COLO668 (cell line): ENCODE measurements at regions not wholly inside any gene's neighbourhood (a gene's known extent, or its start where the extent isn't known, plus 50 kb on each side); places are given as distances from the start of the nearest gene placed in this dataset.

Experiments used
- DNase-seq: peaks from one replicate; lab custom pipeline; 2025; ENCODE audit not compliant: unreplicated experiment; lab: John Stamatoyannopoulos, UW

DNA sequence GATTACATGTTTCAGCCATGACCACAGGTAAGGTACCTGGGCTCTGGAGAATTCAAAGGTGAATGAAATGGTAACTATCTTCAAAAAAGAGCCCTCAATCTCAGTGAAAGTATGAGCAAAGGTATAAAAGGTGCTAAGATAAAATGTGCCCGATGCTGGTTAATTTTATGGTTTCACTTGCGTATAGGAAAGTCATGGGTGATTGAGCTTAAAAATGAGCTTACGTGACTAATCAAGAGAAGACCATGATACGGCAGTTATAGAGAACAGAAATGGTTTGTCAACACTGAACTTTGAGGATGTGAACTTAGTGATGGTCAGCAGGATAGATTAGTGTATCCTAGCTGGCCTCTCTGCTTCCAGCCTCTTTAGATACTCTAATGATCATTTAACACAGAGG lies 320.1 kb downstream of the DEPDC1B start:
- DNase-seq = no peak

DNA sequence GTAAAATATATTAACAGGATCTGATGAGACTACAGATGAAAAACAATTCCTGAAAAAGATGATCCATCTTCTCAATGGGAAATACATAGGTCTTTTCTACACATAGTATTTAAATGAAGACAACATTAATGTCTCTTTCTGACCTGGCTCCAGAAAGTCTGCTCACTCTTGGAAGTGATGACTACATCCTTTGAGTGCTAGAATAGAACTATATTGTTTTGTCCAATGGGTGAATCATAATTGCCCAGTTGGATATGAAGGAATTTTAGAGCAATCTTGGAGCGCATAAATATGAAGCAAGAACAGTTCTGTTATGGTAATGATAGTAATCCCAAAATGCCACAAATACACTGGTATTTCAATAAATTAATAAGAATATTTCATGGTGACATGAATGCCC lies 322.1 kb downstream of the DEPDC1B start:
- no peak for DNase-seq

DNA sequence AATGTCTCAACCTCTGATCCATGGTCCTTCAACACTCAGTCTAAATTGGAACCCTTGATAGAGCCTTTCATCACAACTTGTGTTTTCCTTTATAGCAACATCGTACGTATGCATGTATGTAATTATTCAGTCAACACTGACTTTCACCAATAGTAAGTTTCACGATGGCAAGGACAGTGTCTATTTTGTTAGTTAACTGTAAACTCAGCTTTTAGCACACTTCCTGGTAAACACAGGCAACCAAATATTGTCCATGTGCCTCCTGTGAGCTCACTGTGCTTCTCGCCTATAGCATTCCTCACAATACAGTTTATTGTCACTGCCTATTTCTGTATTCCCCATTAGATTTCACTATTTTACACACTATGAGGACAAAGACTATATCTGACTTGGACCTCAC lies 323.1 kb downstream of the DEPDC1B start:
- no peak for DNase-seq

DNA sequence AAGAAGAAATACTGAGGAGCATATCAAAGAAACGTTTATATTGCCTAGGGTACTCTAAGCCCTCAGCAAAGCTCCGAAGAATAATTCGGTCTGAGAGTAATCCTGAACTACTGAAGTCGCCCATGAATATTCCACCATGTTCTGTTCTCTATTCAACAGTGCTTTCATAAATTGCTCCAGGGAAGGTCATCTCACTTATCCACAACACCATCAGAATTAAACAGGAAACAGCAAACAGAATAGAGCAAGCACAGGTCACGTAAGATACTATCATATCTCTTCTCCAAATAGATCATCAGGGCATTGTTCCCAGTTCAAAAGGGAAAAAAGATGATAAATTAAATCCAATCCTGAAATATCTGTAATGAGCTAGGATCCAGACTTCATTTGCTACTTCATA lies 325.6 kb downstream of the DEPDC1B start:
- DNase-seq = no peak

DNA sequence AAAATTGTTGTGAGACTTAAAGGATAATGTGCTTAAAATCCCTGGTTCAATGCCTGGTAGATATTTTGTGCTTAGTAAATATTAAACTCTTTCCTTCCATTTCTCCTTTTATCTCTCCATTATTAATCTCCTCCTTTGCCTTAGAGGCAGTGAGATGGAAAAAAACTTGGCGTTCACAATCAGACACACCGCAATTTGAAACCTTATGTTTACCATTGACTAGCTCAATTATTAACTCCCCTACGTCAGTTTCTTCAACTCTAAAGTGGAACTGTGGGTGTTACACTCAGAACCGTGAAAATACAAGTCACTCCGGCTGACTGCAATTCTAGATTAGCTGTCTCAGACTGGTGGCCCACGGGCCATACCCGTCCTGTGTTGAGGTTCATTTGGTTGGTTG lies 327.2 kb downstream of the DEPDC1B start:
- DNase-seq = no peak

DNA sequence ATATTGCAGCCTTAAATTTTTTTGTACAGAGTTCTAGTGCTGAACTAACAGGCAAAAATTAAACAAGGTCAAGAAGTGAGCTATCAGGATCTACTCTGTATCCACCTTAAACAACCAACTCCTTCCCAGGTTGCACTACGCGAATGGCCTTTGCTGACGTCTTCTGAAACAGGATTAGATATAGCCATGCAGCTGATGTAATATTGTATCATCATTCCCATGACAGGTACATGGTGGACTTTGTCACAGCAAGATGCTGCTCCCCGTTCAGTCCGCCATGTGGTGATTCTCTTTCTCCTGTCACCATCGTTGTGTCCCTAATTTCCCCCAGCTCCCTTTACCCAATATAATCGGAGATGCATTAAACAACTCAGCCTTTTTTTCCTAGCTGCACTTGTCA lies 328.9 kb downstream of the DEPDC1B start:
- DNase-seq = no peak

DNA sequence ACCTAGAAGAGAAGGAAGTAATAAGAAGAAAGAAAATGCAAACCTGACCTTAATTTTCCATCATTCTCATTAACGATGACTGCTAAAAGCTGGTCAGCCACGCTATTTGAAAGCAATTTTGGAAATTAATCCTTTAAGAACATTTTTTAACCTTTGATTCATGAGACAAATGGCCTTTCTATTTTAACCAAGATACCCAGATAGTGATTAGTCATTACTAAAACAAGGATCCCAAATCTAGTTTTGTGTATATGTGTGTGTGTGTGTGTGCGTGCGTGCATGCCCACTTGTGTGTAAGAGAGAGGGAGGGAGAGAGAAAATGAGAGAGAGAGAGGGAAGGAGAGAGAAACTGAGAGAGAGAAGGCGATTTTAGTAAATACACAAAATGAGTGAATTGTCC lies 329.5 kb downstream of the DEPDC1B start:
- no peak for DNase-seq

DNA sequence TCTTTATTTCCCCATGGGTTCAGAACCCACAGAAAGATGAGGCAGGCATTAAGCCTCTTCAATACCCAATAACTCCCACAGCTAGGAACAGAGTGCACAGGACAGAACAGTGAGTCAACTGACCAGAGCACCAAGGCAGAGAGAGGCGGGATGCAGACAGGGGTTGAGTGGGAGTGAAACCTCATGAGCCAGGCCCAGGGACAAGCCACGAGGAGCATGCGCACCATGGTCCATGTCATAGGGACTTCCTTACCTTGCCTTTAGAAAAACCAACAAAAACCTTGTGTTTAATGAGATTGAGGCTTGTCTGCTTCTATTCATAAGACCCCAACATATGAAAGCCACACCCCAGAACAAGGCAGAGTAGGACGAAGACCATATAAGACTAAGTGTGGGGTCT lies 330.6 kb downstream of the DEPDC1B start:
- DNase-seq = no peak

DNA sequence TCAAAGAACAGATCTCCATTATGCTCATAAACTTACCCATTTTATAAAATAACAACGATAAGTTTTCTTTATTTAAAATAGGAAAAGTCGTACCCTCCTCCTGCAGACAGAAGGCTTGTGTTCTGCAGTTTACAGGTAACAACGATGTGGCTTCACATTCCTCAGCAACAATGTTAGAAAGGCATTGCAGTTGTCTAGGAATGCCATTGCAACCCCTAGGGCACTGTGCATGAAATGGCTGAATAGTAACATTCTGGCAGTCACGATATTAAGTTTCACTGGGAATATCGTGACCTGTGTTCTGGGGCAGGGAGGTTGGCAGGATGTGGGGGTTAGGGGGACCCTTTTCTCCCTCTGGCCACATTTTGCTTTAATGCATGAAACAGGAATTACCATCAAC lies 331.9 kb downstream of the DEPDC1B start:
- DNase-seq = no peak

DNA sequence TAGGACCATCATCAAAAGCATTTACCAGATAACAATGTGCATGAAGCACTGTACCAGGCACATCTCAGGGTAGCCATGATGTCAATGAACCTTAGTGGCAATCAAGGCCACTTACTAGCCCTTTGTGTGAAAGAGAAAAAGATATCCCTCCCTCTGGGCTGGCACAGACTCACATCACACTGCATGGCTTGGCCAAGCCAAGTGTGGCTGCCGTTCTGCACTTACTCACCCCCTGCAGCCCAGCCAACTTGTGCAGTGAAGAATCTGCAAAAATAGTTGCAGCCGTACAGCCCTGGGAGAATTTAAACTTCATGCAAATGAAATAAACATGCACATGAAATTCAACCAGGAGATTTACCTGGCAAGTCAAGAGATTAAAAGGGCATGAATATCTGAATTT lies 333.5 kb downstream of the DEPDC1B start:
- no peak for DNase-seq

DNA sequence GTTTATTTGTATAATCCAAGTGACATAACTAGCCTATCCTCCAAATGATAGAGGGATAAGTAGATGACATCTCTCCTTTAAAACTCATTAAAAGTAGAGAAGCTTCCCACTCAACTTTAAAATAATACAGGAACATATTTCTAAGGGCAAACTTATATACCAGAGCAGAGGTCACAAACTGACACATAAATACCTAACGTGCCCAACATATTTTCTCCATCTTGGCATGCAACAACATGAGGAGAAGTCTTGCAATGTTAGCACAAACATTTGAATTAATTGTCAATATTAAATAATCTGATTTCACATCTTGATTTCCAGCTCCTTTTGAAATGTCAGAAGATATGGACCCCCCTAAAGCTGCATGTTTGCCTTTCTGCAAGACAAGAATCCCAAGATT lies 335.0 kb downstream of the DEPDC1B start:
- DNase-seq = no peak

DNA sequence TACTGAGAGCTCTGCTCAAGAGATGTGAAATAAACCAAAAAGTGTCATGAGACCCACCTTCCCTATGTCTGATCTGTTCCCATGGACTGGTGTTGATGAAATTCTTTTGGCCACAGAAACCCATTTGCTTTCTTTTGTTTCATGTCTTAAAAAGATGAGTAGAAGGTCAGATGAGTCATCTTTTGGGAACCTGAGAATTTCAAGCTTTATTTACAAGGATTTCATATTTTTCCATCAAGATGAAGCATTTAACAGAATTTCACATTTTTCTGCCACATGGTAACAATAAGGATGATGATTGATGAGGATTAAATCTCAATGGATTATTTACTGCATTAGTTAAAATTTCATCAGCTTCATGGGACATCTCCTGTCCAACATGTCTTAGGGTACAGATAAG lies 337.8 kb downstream of the DEPDC1B start:
- no peak for DNase-seq

DNA sequence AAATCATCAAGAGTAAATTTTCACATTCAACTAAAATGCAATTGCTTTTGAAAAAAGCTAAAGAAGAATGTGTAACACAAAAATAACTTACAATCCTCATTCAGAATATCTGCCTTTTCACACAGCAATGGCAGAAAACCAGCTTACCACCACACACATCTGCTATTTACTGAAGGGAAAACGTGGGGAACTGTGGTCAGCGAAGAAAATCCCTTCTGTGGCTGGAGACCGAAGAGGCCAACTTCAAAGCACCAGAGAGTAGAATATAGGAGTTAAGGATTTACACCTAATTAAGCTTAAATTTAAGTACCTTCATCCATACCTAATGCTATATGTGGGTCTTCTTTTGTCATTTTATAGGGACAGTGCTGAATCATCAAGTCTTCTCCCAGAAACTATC lies 339.6 kb downstream of the DEPDC1B start:
- no peak for DNase-seq

DNA sequence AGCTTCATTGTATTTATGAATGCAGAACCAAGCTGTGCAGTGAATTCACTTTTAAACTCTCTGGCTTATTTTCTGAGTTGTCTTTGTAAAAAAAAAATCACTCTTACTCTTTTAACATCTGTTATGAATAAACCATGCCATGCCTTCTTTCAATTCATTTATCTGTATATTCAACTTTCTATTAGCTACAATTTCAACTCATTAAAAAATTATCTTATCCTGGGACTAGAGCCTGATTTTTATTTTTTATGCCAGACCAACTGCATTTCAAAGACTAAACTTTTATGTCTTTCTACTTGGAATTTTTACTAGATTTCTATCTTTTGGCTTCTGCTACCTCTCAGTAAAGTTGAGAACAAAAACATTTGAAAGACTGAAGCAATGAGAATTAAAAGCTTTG lies 342.7 kb downstream of the DEPDC1B start:
- DNase-seq = no peak

DNA sequence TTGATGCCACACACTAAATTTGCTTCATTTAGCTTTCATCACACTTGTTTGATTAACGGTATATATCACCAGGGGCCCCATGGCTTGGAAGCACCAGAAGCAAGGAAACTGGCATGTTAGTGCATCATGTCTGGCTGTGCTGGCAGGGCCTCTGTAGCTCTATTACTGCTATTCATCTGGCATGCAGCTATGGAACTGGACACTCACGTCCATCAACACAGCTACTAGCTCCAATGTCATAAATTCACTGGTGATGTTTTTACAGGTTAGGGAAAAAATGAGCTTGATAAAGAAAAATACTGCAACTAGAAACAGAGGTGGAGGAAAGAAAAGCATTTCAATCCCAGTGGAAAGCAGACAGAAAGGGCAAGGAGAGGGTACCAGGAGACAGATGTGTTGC lies 343.2 kb downstream of the DEPDC1B start:
- DNase-seq = no peak

DNA sequence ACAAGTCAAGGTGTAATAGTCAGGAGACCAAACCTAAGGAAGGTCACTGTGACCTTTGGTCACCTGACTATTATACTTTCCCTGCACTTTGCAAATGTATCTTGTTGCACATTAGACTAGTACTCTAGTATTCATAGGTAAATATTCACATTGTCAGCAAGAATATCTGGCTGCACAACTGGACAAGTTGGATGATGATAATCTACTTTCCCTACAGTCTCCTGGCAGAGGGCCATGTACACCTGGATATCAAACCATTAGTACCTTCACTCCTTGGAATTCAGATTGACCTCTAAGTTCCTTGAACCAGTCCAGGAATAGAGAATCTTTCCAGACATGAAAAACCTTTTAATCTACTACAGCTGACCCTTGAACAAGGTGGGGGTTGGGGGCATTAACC lies 344.8 kb downstream of the DEPDC1B start:
- no peak for DNase-seq

DNA sequence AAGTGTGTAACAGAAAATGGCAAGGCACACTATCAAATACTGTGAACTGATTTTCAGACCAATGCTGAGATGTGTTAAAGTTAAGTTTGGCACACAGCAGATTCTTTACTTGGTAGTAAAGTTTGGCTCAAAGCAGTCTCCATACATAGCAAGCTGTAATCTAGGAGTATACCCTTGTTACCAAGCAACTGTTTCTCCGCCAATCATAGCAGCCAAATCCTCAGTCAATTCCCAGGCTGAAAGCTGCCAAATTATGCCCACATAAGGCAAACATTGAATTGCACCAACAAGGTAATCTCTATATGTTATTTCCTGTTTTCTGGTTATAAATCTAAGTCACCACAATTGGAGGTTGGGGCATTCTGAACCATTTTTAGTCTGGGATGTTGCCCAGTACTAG lies 345.7 kb downstream of the DEPDC1B start:
- no peak for DNase-seq

DNA sequence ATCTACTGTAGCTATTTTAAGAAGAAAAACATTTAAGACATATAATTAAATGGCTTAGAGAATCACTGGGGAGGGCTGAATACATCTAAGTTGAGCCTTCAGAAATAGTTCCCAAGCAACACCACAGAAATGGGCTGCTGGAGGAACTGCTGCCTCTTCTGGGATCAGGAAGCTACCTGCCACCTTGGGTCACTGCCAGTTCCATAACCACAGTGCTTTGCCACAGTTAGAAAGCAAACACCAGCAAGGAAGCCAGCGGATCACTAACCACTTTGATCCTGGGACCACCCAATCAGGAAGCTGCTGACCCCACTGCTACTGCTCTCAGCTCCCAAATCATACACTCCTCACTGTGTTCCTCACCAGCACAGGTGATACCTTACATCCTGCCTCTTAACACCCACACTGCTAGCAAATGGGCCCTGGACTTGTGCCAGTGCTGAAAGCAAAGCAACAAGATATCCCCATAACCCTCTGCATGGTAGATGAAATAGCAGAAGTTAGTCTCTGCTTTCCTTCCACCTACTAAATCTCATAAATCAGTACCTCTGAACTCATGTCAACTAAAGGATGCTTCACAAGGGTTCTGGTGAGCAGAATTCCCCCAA lies 346.9 kb downstream of the DEPDC1B start:
- DNase-seq = no peak

DNA sequence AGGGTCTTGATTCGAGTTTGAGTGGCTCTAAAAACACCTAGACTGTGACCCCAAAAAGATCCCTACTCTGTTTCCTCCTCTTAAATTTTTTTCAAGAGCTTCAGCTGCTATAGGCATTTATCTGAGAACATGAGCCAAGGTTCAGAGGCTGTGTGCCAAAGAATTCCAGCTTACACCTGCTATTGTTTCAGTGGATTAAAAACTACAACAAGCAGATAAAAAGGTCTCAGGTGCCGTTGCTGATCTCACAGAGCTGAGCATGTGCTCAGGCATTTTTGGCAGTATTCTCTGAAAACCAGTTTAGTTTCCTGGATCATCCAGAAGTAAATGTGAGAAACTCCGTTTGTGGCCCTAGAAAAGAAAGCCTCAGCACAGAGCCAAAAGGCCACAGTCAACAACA lies 349.2 kb downstream of the DEPDC1B start:
- no peak for DNase-seq

DNA sequence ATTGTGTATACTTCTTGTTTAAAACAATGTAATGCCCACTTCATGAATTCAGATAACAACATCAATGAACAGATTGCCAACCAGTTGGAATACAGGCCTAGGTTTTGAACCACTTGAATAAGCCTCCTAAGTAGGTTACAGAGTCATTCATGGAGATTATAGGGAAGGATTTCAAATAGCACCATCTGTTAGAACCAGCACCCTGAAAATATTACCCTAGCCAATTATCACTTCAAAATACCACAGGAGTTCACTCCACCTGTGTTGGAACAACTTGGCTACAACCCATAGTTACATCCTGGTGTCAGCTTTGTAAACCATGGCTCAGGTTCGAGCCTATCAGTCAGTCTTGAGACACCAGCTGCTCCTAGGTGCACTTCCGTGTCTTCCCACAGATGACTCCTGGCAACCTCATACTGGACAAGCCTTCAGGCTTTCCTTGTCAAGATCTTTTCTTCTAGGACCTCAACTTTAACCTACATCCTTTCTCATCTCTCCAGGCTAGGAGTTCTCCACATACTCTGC lies 350.0 kb downstream of the DEPDC1B start:
- no peak for DNase-seq

DNA sequence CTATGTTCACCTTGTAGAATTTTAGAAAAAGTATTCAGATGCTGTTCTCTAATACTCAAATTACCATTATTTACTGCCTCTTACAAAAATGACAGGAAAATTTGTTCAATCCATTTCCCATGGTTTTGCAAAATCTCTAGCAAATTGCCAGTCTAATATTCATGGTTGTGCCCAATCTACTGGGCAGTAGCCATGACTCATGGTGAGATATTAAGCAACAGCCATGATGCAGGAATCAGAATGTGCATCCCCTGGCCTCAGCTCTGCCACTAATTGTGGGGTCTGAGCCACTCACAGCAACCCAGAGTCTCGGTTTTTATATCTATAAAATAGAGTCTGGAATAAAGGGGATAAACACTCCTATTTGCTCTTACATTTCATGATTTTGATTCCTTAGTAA lies 353.6 kb downstream of the DEPDC1B start:
- no peak for DNase-seq

DNA sequence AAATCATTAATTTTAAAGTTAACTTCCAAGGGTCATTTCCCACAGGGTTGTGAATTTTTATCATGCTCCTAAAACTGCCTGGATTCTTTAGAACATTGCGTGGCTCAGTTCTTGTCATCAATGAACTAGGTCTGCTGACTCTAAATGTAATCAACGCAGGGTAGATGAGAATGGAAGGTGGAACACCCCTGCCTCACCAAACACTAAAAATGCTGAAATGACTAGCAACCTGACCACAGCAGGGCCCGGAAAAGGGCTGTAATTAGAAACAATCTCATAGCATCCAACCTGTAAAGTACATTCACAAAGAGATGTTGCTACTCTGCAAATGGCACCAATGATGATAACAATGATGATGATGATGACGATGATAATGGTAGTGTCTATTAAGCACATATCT lies 356.9 kb downstream of the DEPDC1B start:
- DNase-seq = no peak

DNA sequence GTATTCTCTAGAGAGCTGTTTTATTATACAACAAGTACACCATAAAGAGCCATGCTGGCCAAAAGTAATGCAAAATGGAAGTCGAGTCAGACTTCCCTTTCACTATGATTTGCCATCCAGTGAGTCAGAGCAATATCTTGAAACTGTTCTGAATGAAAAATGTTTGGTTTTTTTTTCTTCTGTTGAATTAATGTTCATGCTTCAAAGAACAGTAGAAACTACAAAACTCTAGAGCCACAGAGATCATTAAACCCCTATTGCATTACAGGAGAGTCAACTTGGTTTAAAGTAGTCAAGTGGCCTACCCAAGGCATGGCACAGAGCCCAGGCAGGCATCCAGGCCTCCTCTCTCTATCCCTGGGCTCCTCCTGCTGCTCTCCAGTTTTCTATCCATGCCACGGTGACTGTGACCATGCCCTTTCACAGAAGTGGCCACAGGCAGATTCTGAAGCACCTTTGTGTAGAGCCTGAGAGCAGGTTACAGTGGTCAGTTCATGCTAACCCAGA lies 358.9 kb downstream of the DEPDC1B start:
- DNase-seq = no peak
